ENCODE measurements at regions not wholly inside any gene's neighbourhood (a gene's known extent, or its start where the extent isn't known, plus 50 kb on each side); places are given as distances from the start of the nearest gene placed in this dataset.

- Histone ChIP-seq H3K27me3 (peaks cover 33% of the 10 kb centered on the region), H3K27ac (no peak overlapping the region), H3K36me3 (no peaks in the 10 kb centered on the region), H3K4me3 (no peak overlapping the region), H3K4me1 (no peaks in the 10 kb centered on the region), H3K9me3 (peaks cover 4% of the 10 kb centered on the region)
- TF ChIP-seq EP300 (IDR thresholded peaks at IDR 0.05) (no peak), POLR2A (IDR thresholded peaks at IDR 0.05) (no peak), POLR2AphosphoS5 (IDR thresholded peaks at IDR 0.05) (no peak)
- TF ChIP-seq, protein P1, sequence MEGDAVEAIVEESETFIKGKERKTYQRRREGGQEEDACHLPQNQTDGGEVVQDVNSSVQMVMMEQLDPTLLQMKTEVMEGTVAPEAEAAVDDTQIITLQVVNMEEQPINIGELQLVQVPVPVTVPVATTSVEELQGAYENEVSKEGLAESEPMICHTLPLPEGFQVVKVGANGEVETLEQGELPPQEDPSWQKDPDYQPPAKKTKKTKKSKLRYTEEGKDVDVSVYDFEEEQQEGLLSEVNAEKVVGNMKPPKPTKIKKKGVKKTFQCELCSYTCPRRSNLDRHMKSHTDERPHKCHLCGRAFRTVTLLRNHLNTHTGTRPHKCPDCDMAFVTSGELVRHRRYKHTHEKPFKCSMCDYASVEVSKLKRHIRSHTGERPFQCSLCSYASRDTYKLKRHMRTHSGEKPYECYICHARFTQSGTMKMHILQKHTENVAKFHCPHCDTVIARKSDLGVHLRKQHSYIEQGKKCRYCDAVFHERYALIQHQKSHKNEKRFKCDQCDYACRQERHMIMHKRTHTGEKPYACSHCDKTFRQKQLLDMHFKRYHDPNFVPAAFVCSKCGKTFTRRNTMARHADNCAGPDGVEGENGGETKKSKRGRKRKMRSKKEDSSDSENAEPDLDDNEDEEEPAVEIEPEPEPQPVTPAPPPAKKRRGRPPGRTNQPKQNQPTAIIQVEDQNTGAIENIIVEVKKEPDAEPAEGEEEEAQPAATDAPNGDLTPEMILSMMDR (IDR thresholded peaks at IDR 0.05): no peak
- no peak for DNase-seq (ENCODE audit: low spot score in 2 of 2)
- 42% methylated on average over 7 of the region's 7 CpGs for WGBS
Observed at GRCh38 chr19:13557756-13558398, 51.6 kb upstream of the CACNA1A start.

DNA sequence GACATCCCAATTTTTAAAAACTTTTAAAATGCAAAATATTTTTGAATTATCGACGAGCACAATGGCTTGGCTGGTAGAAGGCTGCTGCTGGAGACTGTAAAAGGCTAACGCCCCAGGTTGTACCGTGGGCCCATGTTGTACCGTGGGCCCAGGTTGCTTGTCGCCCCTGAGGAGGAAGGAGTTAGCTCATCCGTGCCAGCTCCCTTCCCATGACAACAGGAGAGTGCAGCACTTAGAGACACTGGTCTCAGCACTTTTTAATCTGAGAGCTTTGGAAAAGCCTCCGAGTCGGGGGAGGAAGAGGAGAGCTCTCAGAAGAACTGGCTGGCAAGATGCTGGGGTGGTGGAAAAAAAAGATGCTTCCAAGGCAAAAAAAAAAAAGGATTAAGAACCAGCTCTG is 50.3 kb upstream of the CACNA1A start:
- H3K36me3 ChIP-seq: no peaks in the 10 kb centered on the region
- no peak for TF ChIP-seq POLR2AphosphoS5 (IDR thresholded peaks at IDR 0.05)
- TF ChIP-seq POLR2A (IDR thresholded peaks at IDR 0.05): no peak
- TF ChIP-seq EP300 (IDR thresholded peaks at IDR 0.05): no peak
- WGBS: 64% methylated on average over 9 of the region's 9 CpGs
- H3K9me3 ChIP-seq: peaks cover 4% of the 10 kb centered on the region
- H3K4me1 ChIP-seq: no peaks in the 10 kb centered on the region
- no peak overlapping the region for H3K27ac ChIP-seq
- no peak overlapping the region for H3K4me3 ChIP-seq
- no peak for DNase-seq (ENCODE audit: low spot score in 2 of 2)
- H3K27me3 ChIP-seq: peaks cover 37% of the 10 kb centered on the region

Measured in suprapubic skin (tissue), 4 donors.